A549 (cell line): ENCODE measurements at regions not wholly inside any gene's neighbourhood (a gene's known extent, or its start where the extent isn't known, plus 50 kb on each side); places are given as distances from the start of the nearest gene placed in this dataset.

ENCODE experiments used
- ATAC-seq, 2 experiments: fragments of 200-7000 bp in 1 of 2; fragments of >200 bp in 1 of 2; cut with Nextera tagmentation in 1 of 2; cut with Tn5 transposase in 1 of 2; 3 replicates each; pipeline versions ENCODE4 v1.8.0 to v1.9.1; 2018 to 2020; ENCODE audit warnings: mild to moderate bottlenecking in 1 of 2, moderate library complexity in 1 of 2
- CTCF ChIA-PET: fragments of 300-600 bp; sonication (Branson Sonifier 250); formaldehyde crosslinking; extraction: SDS; loops from one replicate; lab custom pipeline; 2021; ENCODE audit warnings: antibody characterized with exemption, inconsistent platforms; lab: Yijun Ruan, JAX
- POLR2A ChIA-PET: fragments of 350-600 bp; formaldehyde crosslinking; extraction: SDS; loops from one replicate; lab custom pipeline; 2021; ENCODE audit warnings: antibody characterized with exemption, inconsistent platforms; lab: Yijun Ruan, JAX
- DNase-seq, 2 experiments: peaks; one replicate each; pipeline versions ENCODE4 v3.0.0 to v3.0.0-alpha.2; 2011 to 2016; ENCODE audit warnings: low read depth in 1 of 2, low spot score in 1 of 2
- FAIRE-seq: peaks from 2 replicates; lab custom pipeline; 2011; peaks lifted over from hg19 to GRCh38; lab: Jason Lieb, UNC
- H3K27ac ChIP-seq, 2 experiments: fragments of >200 bp; sonication (Bioruptor Twin); formaldehyde crosslinking; 3 replicates each; pipeline ENCODE4 v1.5.1; 2016 to 2017
- H3K4me1 ChIP-seq: fragments of >200 bp; sonication (Bioruptor Twin); formaldehyde crosslinking; 3 replicates; pipeline ENCODE4 v1.6.1; 2016
- H3K4me2 ChIP-seq: fragments of >200 bp; sonication (Bioruptor Twin); formaldehyde crosslinking; 3 replicates; pipeline ENCODE4 v1.6.1; 2016
- H3K4me3 ChIP-seq: fragments of >200 bp; sonication (Bioruptor Twin); formaldehyde crosslinking; 3 replicates; pipeline ENCODE4 v1.5.1; 2016
- H3K9me3 ChIP-seq: fragments of >200 bp; sonication (Bioruptor Twin); formaldehyde crosslinking; 3 replicates; pipeline ENCODE4 v1.6.1; 2016
- CBX2 ChIP-seq: fragments of 200-600 bp; sonication (generic); IDR thresholded peaks from 2 replicates; pipeline ENCODE4 v1.6.1; 2016; ENCODE audit warnings: low read depth, mild to moderate bottlenecking, borderline replicate concordance
- CBX8 ChIP-seq: fragments of 200-600 bp; sonication (generic); IDR thresholded peaks from 2 replicates; pipeline ENCODE4 v1.6.1; 2016
- CHD2 ChIP-seq: fragments of 150-350 bp; IDR thresholded peaks from 2 replicates; pipeline ENCODE4 v1.6.1; 2014; ENCODE audit warnings: low read length; ENCODE audit not compliant: partially characterized antibody
- CHD4 ChIP-seq: fragments of 200-600 bp; sonication (generic); IDR thresholded peaks from 2 replicates; pipeline ENCODE4 v1.6.1; 2016; ENCODE audit warnings: antibody characterized with exemption, mild to moderate bottlenecking, borderline replicate concordance
- EHF ChIP-seq: fragments of 250-450 bp; sonication (Bioruptor Pico); IDR thresholded peaks from 2 replicates; pipeline ENCODE4 v1.5.0; 2020; ENCODE audit warnings: mild to moderate bottlenecking
- EHMT2 ChIP-seq: fragments of 200-600 bp; sonication (generic); IDR thresholded peaks from 2 replicates; pipeline ENCODE4 v1.6.1; 2016; ENCODE audit warnings: antibody characterized with exemption, low read depth, mild to moderate bottlenecking, moderate library complexity
- EP300 ChIP-seq, 2 experiments: fragments of >200 bp; sonication (Bioruptor Twin); formaldehyde crosslinking; IDR thresholded peaks; 2 replicates in 1 of 2; 3 replicates in 1 of 2; pipeline ENCODE4 v1.6.1; 2016 to 2017
- HDAC2 ChIP-seq: fragments of 200-600 bp; sonication (generic); IDR thresholded peaks from 2 replicates; pipeline ENCODE4 v1.6.1; 2016
- HOXB5 ChIP-seq: fragments of 250-450 bp; sonication (Bioruptor Pico); IDR thresholded peaks from 2 replicates; pipeline ENCODE4 v1.5.0; 2020; ENCODE audit warnings: mild to moderate bottlenecking, moderate library complexity
- JUN ChIP-seq, 2 experiments: fragments of >200 bp; sonication (Bioruptor Twin); formaldehyde crosslinking; IDR thresholded peaks; 2 replicates in 1 of 2; 3 replicates in 1 of 2; pipeline ENCODE4 v1.6.1; 2016 to 2017
- KDM5A ChIP-seq: fragments of 200-600 bp; sonication (generic); IDR thresholded peaks from 2 replicates; pipeline ENCODE4 v1.6.1; 2016; ENCODE audit warnings: antibody characterized with exemption, mild to moderate bottlenecking
- MAZ ChIP-seq: fragments of 150-350 bp; IDR thresholded peaks from 2 replicates; pipeline ENCODE4 v1.6.1; 2014; ENCODE audit warnings: antibody characterized with exemption, low read depth, low read length, borderline replicate concordance
- MYC ChIP-seq: IDR thresholded peaks from 2 replicates; pipeline ENCODE4 v1.6.1; 2012; ENCODE audit warnings: mild to moderate bottlenecking, inconsistent platforms, low read length, improper control_type of control experiment, borderline replicate concordance
- PHF8 ChIP-seq: fragments of 200-600 bp; sonication (generic); IDR thresholded peaks from 2 replicates; pipeline ENCODE4 v1.6.1; 2016; ENCODE audit warnings: low read depth, mild to moderate bottlenecking, antibody characterized with exemption, moderate library complexity, borderline replicate concordance
- RAD21 ChIP-seq, 2 experiments: fragments of >200 bp in 1 of 2; sonication (Bioruptor Twin) in 1 of 2; formaldehyde crosslinking in 1 of 2; IDR thresholded peaks in 1 of 2; conservative IDR thresholded peaks in 1 of 2; 2 replicates in 1 of 2; 3 replicates in 1 of 2; pipeline ENCODE4 v1.6.1; 2012 to 2018; ENCODE audit warnings: inconsistent platforms in 1 of 2
- RCOR1 ChIP-seq: fragments of 150-350 bp; IDR thresholded peaks from 2 replicates; pipeline ENCODE4 v1.6.1; 2014; ENCODE audit warnings: antibody characterized with exemption, low read length, low read depth
- REST ChIP-seq: fragments of 200-600 bp; sonication (generic); IDR thresholded peaks from 2 replicates; pipeline ENCODE4 v1.6.1; 2016; ENCODE audit warnings: antibody characterized with exemption, mild to moderate bottlenecking, moderate library complexity
- RNF2 ChIP-seq: fragments of 200-600 bp; sonication (generic); IDR thresholded peaks from 2 replicates; pipeline ENCODE4 v1.6.1; 2016; ENCODE audit warnings: low read depth, mild to moderate bottlenecking, antibody characterized with exemption, moderate library complexity, borderline replicate concordance
- USF2 ChIP-seq: fragments of 450-650 bp; IDR thresholded peaks from 2 replicates; pipeline ENCODE4 v1.6.1; 2014; ENCODE audit warnings: antibody characterized with exemption
- whole genome bisulfite sequencing: methylation state at CpG from one replicate; pipeline ENCODE4 v1.1.6; 2017; ENCODE audit errors: missing lambda C conversion rate; 5-methylcytosine and 5-hydroxymethylcytosine counted together
- TF ChIP-seq, protein P1 (sequence below): fragments of >200 bp; sonication (Bioruptor Twin); formaldehyde crosslinking; IDR thresholded peaks from 2 replicates; pipeline ENCODE4 v1.6.1; 2016
- TF ChIP-seq, protein P2 (sequence below): IDR thresholded peaks from 2 replicates; pipeline ENCODE4 v1.6.1; 2012
- TF ChIP-seq, protein P3 (sequence below): fragments of >200 bp; sonication (Bioruptor Twin); formaldehyde crosslinking; IDR thresholded peaks from 3 replicates; pipeline ENCODE4 v1.6.1; 2016
- TF ChIP-seq, protein P4 (sequence below): IDR thresholded peaks from 2 replicates; pipeline ENCODE4 v1.6.1; 2012; ENCODE audit warnings: low read depth, borderline replicate concordance

GRCh38 chr5:68872088-68872839 lies 221.6 kb upstream of the SLC30A5 start:
- Histone ChIP-seq H3K4me3 (no peak overlapping the region), H3K9me3 (no peaks in the 10 kb centered on the region), H3K4me2 (no peak overlapping the region), H3K4me1 (no peaks in the 10 kb centered on the region), H3K27ac (no peak overlapping the region)
- no peak for DNase-seq
- 23% methylated on average over 6 of the region's 6 CpGs for WGBS
- ATAC-seq = no peak; a peak in 1 of 6 replicates
- no peak for FAIRE-seq
- no peak for TF ChIP-seq CHD4
- no peak for TF ChIP-seq CBX8
- no peak for TF ChIP-seq EP300 (IDR thresholded peaks at IDR 0.05)
- TF ChIP-seq CHD2 = no peak
- TF ChIP-seq HDAC2 = no peak
- TF ChIP-seq HOXB5 (CRISPR knock-in tag) = no peak
- no peak for TF ChIP-seq USF2
- TF ChIP-seq PHF8 = no peak
- TF ChIP-seq MYC = no peak
- no peak for TF ChIP-seq EHMT2
- no peak for TF ChIP-seq REST
- TF ChIP-seq JUN (IDR thresholded peaks at IDR 0.05) = no peak
- TF ChIP-seq, all 56 proteins: peak for 0
- ChIA-PET POLR2A (no interaction called here), CTCF (interaction anchor here (1.0 kb wide), 1 partner anchor 575 kb away, joined by 3 read pairs; no protein-coding TSS in a partner anchor)

- Histone ChIP-seq H3K4me1 (no peaks in the 10 kb centered on the region), H3K4me2 (no peak overlapping the region), H3K4me3 (no peak overlapping the region), H3K27ac (no peak overlapping the region), H3K9me3 (no peaks in the 10 kb centered on the region)
- TF ChIP-seq USF2 = no peak
- TF ChIP-seq, protein P1, sequence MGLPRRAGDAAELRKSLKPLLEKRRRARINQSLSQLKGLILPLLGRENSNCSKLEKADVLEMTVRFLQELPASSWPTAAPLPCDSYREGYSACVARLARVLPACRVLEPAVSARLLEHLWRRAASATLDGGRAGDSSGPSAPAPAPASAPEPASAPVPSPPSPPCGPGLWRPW = no peak
- TF ChIP-seq RAD21 (conservative IDR thresholded peaks at IDR 0.05 in 1 of 2, IDR thresholded peaks at IDR 0.05 in 1 of 2) = no peak
- TF ChIP-seq EHF (CRISPR knock-in tag) = no peak
- TF ChIP-seq CBX2 = no peak
- TF ChIP-seq, protein P2, sequence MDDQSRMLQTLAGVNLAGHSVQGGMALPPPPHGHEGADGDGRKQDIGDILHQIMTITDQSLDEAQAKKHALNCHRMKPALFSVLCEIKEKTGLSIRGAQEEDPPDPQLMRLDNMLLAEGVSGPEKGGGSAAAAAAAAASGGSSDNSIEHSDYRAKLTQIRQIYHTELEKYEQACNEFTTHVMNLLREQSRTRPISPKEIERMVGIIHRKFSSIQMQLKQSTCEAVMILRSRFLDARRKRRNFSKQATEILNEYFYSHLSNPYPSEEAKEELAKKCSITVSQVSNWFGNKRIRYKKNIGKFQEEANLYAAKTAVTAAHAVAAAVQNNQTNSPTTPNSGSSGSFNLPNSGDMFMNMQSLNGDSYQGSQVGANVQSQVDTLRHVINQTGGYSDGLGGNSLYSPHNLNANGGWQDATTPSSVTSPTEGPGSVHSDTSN = no peak
- TF ChIP-seq MAZ = no peak
- no peak for TF ChIP-seq RNF2
- no peak for TF ChIP-seq RCOR1
- no peak for TF ChIP-seq KDM5A
- TF ChIP-seq REST = no peak
- TF ChIP-seq, protein P3, sequence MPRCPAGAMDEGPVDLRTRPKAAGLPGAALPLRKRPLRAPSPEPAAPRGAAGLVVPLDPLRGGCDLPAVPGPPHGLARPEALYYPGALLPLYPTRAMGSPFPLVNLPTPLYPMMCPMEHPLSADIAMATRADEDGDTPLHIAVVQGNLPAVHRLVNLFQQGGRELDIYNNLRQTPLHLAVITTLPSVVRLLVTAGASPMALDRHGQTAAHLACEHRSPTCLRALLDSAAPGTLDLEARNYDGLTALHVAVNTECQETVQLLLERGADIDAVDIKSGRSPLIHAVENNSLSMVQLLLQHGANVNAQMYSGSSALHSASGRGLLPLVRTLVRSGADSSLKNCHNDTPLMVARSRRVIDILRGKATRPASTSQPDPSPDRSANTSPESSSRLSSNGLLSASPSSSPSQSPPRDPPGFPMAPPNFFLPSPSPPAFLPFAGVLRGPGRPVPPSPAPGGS = no peak
- TF ChIP-seq, protein P4, sequence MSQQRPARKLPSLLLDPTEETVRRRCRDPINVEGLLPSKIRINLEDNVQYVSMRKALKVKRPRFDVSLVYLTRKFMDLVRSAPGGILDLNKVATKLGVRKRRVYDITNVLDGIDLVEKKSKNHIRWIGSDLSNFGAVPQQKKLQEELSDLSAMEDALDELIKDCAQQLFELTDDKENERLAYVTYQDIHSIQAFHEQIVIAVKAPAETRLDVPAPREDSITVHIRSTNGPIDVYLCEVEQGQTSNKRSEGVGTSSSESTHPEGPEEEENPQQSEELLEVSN = no peak
- CTCF ChIA-PET = interaction anchor here (1.0 kb wide), 1 partner anchor 576 kb away, joined by 3 read pairs; no protein-coding TSS in a partner anchor
- POLR2A ChIA-PET = no interaction called here
- DNase-seq = no peak
- ATAC-seq = no peak
- WGBS = 27% methylated on average over 4 of the region's 4 CpGs
- no peak for FAIRE-seq
These were observed 220.6 kb upstream of the SLC30A5 start for GRCh38 chr5:68873198-68873597.
